GM21619 (cell line): ENCODE measurements at regions not wholly inside any gene's neighbourhood (a gene's known extent, or its start where the extent isn't known, plus 50 kb on each side); places are given as distances from the start of the nearest gene placed in this dataset.
"Not testable (repeated sequence)": the region's sequence is repeated elsewhere in the genome, so short reads cannot be mapped to it uniquely, and the experiment has no call there.

Source experiments
- ATAC-seq: cut with Tn5 transposase; IDR thresholded peaks from one replicate; pipeline ENCODE4 v1.9.1; 2021; ENCODE audit not compliant: unreplicated experiment

DNA sequence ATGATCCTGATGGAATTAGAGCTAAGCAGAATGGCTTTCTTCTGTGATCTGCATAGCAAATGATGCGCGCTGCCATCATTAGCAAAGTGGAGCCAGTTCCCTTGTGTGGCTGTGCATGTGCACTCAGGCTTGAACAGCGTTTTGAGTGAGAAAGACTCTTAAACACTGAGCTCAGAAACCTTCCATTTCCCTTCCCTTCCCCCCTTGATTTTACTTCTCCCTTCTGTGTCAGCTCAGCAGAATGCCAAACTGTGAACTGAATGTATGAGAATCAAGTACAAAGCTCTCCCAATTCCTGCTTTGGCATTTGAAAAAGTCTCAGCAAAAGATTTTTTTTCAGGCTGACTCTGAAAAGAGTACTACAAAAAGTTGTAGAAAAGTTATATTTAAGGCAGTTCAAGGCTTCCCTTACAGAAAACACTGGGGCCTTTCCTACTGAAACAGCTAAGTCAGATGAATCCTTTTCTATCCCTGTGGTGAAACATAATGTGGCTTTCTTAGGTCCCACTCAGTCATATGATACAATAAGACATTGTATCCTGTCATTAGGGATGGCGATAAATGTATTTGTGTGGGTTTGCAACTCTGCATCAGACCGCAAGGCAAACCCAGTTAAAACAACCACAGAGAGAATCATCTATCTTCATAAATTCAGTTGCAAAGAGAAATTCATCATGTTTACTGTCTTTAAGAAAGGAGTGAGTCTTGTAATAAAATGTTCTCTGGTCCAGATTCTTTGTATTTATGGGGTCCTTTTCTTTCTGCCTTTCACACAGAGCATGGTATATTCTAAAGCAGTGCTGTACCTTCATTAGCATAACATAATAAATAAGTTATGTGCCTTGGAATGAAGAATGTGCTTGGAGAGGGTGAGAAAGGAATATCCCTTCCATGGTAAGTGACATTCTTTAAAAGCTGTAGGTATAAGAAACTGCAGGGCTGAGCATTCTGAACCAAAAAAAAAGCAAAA, 222.6 kb downstream of the CAAP1 start:
- ATAC-seq: no peak

DNA sequence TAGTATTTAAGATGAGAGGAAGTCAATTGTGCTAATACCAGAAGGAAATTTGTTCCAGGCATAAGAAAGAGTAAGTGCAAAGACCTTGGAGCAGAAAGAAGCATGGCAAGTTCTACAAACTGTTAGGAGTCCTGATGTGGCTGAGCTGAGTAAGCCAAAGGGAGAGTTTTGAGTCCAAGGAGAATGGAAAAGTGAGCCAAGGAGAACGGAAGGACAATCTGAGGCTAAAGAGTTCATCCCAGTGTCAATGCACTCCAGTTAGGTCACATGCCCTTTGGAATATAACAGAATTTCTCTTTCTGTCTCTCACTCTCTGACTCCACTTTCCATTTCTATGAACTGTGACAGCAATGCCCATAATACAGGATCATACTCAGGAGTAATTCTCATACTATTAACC, 224.7 kb downstream of the CAAP1 start:
- no peak for ATAC-seq

DNA sequence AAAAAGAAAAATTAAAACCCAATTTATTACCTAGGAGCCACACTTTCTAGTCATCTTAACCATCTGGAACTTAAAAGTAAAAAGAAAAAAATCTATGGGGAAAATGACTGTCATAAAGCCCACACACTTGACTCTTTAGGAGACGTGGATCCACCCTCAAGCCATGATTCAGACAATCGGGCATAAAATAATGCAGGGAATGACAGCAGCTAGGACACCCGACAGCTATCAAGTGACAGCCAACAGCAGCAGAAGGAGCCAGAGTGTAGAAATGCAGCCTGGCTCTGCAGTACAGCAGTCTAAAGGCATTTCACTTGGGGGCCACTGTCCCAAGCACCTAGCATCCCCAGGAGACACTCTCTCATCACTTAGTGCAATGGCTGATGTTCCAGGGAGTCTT, 226.9 kb downstream of the CAAP1 start:
- ATAC-seq: no peak

DNA sequence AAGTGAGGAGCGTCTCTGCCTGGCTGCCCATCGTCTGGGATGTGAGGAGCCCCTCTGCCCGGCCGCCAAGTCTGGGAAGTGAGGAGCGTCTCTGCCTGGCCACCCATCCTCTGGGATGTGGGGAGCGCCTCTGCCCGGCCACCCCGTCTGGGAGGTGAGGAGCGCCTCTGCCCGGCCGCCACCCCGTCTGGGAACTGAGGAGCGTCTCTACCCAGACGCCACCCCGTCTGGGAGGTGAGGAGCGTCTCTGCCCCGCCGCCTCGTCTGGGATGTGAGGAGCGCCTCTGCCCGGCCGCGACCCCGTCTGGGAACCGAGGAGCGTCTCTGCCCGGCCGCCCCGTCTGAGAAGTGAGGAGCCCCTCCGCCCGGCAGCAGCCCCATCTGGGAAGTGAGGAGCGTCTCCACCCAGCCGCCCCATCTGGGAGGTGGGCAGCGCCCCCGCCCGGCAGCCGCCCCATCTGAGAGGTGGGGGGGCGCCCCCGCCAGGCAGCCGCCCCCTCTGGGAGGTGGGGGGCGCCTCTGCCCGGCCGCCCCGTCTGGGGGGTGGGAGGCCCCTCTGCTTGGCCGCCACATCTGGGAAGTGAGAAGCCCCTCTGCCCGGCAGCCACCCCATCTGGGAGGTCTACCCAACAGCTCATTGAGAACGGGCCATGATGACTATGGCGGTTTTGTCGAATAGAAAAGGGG, 228.4 kb downstream of the CAAP1 start:
- not testable (repeated sequence) for ATAC-seq

DNA sequence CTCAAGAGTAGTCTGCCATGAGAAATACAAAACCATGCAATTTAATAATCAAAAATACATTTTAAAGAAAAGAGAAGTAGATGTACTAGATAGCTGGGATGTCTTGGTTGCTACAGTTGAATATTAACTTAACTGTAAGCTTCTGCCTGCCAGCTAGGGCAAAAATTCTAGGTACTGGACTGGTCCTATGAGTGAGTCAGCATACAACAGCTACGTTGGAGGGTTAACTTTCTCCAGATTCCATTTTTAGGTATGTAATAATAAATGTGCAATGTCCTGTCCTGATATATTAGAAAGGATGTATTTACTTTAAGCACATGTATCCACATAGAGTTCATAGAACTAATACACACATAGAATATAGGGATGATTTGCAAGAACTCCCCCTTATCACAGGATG, 230.1 kb downstream of the CAAP1 start:
- ATAC-seq: no peak

DNA sequence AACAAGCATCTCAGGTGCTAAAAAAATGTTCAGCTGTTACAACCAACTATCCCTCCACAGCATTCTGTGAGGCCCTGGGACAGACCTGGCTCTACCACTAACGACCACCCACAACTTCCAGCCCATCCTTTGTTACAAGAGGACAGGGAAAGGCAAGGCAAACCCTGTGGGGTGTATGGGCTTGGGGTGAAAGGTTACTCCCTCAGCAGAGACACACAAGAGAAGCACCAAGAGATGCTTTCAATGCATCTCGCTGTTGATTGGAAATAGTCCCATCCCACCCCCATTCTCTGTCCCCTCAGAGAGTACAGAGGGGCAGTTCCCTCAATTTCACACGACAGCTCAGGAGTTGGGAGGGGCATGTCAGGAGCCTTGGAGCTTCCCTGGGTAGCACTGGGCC, 234.1 kb downstream of the CAAP1 start:
- ATAC-seq: no peak

DNA sequence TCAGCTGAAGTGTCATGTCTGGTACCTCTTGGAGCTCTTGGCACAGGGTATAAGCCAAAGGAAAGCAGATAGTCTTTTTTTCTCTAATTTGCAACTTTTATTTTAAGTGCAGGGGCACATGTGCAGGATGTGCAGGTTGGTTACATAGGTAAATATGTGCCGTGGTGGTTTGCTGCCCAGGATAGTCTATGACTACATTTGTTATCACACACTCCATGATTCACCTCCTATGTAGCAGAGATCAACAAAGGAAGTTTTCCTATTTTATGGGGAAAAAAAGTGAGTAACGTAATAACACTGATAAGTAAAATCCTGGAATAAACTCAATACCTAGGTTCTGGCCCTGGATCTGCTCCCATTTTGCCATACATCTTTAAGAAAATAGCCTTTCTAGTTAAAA, 234.6 kb downstream of the CAAP1 start:
- no peak for ATAC-seq

DNA sequence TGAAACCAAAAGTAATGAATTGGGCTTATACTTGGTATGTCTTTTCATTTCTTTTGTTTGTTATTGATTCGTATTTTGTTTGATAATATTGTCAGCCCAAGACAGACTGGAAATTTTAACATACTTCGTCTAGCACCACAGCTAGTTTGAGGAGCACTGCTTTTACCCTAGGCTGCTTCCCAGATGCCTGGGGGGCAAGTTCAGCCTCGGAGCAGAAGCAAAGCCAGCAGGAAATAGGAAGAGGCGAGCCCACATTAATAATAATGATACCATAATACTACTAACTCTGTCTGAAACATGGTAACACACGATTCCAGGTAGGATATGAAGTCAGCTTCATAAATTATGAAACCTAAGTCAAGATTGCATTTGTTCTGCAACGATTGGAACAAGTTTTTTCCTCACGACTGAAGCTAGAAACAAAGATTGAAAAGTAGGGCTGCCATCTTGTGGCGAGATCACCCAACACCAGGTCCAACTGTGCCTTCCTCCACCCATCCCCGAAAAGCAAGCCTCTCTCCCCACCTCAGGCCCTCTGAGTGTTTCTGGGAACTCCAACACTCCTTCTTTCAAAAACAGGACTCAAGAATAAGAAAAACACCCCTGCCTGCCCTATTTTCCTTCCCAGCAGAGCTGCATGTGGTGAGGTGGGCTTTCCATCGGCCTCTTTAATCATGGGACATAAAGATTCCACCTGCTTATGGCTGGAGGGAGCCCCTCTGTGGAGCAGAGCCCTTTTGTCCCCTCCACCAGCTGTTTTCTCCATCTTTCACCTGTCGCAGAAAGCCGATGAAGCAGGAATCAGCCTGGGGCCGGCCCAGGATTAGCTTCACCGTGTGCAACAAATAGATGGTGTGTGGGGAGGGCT, 236.4 kb downstream of the CAAP1 start:
- no peak for ATAC-seq

DNA sequence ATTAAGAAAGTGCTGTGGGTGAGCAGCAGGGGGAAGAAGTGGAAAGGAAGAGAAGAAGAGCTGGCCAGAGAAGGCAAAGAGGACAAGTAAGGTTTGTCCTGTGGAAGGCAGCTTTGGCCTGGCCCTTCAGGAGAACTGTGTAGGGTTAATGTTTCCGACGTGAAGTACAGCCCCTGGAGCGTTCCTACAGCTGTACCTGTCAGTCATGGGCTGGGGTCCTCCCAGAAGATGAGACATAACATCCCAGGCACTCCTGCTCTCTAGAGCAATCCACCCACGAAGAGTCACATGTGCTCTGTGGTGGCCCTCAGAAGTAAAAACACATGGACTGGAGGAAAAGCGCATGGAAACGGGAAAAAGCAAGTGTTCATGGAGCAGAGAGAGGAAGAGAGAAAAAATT, 237.4 kb downstream of the CAAP1 start:
- ATAC-seq: no peak

DNA sequence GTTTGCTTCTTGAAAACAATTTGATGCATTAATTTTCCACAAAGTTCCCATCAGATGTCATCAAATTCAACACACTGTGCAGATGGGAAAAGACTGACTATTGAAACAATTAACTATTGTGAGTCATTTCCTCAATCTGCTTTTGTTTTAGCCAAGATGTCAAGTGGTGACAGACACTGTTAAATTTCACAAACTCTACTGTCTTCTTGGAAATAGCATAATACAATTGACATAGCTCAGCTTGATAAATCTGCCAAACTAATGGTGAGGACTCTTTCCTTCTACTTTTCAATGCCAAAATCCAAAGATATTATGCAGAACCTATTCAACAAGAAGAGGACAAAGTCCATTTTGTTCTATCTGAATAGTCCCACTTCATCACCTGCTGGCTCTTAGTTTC, 242.3 kb downstream of the CAAP1 start:
- ATAC-seq: no peak

DNA sequence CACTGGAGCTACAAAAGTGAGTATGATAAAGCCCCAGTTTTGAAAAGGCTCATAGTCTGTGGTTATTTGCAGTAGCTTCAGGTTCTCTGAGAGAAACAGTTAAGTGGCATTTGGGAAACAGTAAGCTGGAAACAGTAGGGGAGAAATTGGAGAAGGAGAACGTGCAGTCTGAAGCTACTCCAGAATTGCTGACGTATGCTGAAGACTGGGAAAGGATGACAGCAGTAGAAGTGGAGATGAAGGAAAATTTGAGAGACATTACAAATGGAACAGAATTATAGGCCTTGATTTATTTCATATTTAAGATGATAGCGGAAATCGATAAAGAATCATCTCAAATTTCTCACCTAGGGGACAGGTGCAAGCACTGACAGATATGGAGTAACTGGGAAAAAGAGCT, 248.8 kb downstream of the CAAP1 start:
- no peak for ATAC-seq

DNA sequence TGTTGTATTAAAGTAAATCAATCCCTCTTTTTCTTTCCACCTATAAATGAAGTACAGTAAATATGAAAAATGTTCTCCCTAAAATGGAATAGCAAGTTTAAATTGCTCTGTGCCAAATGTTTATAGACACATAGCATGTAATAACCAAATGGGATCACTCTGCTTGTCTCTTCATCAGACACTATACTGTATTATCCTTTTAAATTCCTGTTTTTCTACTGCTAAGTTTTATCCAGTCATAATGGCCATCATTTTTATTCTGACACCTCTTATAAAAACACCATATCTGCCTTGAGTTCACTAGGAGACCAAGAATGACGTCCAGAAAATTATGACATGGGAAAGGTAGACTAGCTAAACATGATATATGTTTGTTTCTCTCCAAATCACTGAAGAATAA, 252.8 kb downstream of the CAAP1 start:
- no peak for ATAC-seq

DNA sequence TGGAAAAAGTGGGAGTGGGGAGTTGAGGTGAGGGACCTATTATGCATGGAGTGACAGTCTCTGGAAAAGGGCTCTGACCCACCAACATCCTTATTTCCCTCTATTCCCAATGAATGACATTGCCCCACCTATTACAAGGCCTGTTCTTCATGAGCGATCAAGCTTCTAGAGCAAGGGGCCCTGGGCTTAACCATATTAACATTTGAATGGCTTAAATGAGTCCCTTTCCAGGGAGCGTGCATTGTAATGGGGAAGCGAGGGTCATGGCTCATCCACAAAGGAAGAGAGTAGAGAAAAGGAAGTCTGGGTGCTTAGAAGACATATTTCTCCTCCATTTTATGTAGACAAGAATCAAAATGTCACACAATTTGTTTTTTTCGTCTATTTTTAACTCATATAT, 255.5 kb downstream of the CAAP1 start:
- ATAC-seq: no peak

DNA sequence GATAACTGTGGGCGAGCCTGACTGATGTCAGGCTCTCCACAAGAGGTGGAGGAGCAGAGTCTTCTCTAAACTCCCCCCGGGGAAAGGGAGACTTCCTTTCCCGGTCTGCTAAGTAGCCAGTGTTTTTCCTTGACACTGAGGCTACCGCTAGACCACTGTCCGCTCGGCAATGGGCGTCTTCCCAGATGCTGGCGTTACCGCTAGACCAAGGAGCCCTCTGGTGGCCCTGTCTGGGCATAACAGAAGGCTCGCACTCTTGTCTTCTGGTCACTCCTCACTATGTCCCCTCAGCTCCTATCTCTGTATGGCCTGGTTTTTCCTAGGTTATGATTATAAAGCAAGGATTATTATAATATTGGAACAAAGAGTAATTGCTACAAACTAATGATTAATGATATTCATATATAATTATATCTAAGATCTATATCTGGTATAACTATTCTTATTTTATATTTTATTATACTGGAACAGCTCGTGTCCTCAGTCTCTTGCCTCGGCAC, 278.7 kb downstream of the CAAP1 start:
- not testable (repeated sequence) for ATAC-seq

DNA sequence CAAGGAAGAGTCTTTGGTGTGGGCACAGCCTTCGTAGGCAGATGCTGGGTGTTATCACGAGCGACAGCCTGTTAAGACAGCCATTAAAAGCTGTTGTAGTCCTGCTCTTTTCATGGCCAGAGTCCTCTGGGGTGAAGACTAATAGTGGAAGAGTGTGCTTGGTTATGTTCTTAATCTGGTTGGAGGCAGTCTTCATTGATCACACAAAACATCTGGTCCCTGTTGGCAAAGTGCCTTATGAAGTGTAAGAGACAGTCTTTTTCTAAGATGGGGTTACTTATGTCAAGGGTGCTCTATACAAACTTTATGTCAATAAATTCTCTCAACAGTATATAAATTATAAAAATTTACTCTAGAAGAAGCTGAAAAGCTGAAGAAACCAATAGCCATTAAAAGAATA, 280.4 kb downstream of the CAAP1 start:
- ATAC-seq: no peak

DNA sequence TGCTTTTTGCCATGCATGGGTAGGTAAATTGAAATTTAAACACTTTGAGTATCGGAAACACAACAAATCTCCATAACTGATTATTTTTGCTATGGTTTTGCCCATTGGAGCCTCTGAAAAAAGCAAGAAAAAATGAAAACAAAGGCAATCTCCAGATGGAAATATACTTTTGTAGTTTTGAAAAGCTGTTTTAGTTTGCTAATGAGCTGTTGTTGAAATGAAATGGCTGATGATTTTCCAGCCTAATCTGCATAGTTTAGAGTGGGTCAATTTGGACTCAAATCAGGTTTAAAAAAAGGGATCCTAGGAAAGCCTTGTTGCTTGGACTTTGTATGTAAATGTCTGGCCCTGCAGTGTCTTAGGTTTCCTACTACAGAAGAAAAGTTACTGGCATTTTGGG, 285.8 kb downstream of the CAAP1 start:
- ATAC-seq: no peak

DNA sequence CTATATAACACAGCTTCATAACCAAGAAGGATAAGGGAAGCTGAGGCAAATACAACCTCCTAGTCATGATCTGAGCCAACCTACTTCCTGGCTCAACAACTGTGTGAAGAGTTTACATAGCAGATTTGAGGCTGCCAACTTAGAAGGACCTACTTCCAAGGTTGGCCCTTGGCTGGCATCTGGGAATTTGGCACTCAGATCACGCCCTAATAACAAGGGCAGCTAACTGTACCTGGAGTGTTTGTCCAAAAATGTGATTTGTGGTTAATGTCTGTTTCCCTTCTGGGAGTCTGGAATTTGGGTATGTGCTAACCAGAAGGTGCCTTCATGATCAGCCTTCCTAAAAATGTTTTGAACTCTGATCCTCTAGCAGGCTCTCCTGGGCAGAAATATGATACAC, 287.2 kb downstream of the CAAP1 start:
- no peak for ATAC-seq

DNA sequence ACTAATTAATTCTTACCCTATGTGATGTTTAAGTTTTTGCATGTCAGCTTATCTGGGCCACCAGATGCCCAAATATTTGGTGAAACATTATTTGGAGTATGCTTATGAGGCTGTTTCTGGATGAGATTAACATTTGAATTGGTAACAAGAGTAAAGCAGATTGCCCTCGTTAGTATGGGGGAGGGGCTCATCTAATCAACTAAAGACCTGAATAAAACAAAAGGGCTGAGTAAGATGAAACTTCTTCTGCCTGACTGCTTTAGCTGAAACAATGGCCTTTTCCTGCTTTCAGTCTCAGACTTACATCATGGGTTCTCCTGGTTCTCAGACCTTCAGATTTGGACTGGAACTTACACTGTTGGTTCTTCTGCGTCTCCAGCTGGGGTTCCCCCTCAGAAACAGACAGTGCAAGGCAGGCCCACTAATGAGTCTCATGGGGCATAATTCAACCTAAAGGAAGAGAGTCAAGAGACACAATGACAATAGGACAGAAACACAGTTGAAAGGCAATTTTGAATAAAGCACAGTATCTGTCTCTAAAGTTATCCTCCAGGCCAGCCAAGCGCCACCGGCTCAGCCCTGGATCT, 288.4 kb downstream of the CAAP1 start:
- ATAC-seq: no peak

DNA sequence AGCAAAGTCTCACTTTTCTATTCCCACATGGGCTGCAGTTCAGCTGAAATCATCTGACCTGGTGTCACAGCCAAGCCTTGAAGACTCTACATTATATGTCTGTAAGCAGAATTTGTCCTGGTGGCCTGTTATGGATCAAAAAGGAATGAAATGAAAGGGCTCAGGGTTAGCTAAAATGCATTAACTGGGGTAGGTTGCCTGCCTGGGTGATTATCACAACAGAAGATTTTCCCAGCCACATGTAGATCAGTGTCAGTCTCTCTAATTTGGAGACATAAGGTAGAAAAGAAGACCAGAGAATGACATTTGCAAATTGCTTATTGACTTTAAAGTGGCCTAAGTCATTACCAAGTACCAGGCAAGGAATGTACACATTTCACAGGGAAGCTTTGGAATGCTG, 289.0 kb downstream of the CAAP1 start:
- ATAC-seq: no peak

DNA sequence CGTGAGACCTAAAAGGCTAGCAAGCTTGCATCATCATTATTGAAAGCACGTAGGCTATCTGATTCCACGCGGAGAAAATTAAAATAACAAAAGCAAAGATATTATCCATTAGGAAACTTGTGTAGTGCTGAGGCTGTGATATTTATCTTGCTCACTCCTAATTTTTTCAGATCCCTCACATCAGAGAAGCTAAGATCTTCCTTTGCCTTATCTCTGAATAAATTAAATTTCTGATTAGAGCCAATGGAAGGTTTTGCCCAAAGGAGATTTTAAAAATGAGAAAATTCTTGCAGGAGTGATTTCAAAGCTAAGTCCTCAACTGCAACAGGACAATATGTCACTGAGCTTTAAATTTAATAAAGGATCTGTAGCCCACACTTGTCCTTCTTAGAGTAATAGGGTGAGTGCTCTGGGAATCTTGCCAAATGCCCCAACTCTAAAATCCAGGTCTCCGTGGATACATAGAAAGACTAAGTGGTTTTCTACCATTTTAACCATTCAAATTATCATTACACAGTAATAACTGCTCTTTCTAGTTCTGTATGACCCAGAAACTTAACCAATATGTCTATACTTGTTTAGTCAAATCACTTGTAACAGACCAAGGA, 295.0 kb downstream of the CAAP1 start:
- no peak for ATAC-seq
